GM13977 (cell line): ENCODE measurements at regions not wholly inside any gene's neighbourhood (a gene's known extent, or its start where the extent isn't known, plus 50 kb on each side); places are given as distances from the start of the nearest gene placed in this dataset.

Experiments
- DNase-seq: peaks from one replicate; pipeline ENCODE4 v3.0.0; 2012; ENCODE audit warnings: low spot score
- CTCF ChIP-seq: IDR thresholded peaks from 2 replicates; pipeline ENCODE4 v1.5.1; 2012; ENCODE audit warnings: mild to moderate bottlenecking, control low read depth; ENCODE audit not compliant: insufficient read depth; ENCODE audit errors: extremely low read depth, missing control alignments
- in situ Hi-C: fragments of 300-500 bp; cut with MboI; formaldehyde crosslinking; loops from one replicate; pipeline ENCODE4 v1.12.0; 2022; ENCODE audit warnings: low sequenced_read_pairs, low pct_unique_long_range_greater_than_20kb, mixed read lengths, inconsistent platforms; ENCODE audit not compliant: unreplicated experiment

- DNase-seq: no peak
- in situ Hi-C loops: no loop called here
- TF ChIP-seq CTCF: no peak
Observed at GRCh38 chr17:14590459-14591250, 289.8 kb downstream of the HS3ST3B1 start.

GRCh38 chr17:14585099-14585498 is 284.2 kb downstream of the HS3ST3B1 start:
- in situ Hi-C loops: no loop called here
- DNase-seq: no peak

GRCh38 chr17:14582996-14583395 is 282.1 kb downstream of the HS3ST3B1 start:
- DNase-seq: no peak
- no peak for TF ChIP-seq CTCF
- in situ Hi-C loops: no loop called here

More at GRCh38 chr17:14585099-14585498, 284.2 kb downstream of the HS3ST3B1 start:
- TF ChIP-seq CTCF: no peak

- no peak for TF ChIP-seq CTCF
- in situ Hi-C loops: no loop called here
- DNase-seq: no peak
Observed at GRCh38 chr17:14581186-14581830, 280.4 kb downstream of the HS3ST3B1 start.

GRCh38 chr17:14580499-14580898 is 279.6 kb downstream of the HS3ST3B1 start:
- no peak for TF ChIP-seq CTCF
- in situ Hi-C loops: no loop called here
- no peak for DNase-seq

GRCh38 chr17:14579716-14580115 is 278.8 kb downstream of the HS3ST3B1 start:
- DNase-seq: no peak
- TF ChIP-seq CTCF: no peak
- in situ Hi-C loops: no loop called here
